ENCODE measurements at regions not wholly inside any gene's neighbourhood (a gene's known extent, or its start where the extent isn't known, plus 50 kb on each side); places are given as distances from the start of the nearest gene placed in this dataset.

- TF ChIP-seq CTCF (IDR thresholded peaks at IDR 0.05; ENCODE audit: insufficient read depth, low read length, poor library complexity, severe bottlenecking), result no peak
- TF ChIP-seq EZH2phosphoT487 (conservative IDR thresholded peaks at IDR 0.05; ENCODE audit: low read length), result no peak
These were observed 297.8 kb upstream of the FAM241A start for GRCh38 chr4:111847296-111848008.
